CD1c-positive myeloid dendritic cell (primary cell): ENCODE measurements at regions not wholly inside any gene's neighbourhood (a gene's known extent, or its start where the extent isn't known, plus 50 kb on each side); places are given as distances from the start of the nearest gene placed in this dataset.
"Not testable (repeated sequence)": the region's sequence is repeated elsewhere in the genome, so short reads cannot be mapped to it uniquely, and the experiment has no call there.

Experiments used
- DNase-seq: peaks from one replicate; pipeline ENCODE4 v3.0.0-alpha.2; 2016; ENCODE audit errors: extremely low spot score

- no peak for DNase-seq
Observed at GRCh38 chr11:122022646-122023045, 93.4 kb downstream of the BLID start.

- no peak for DNase-seq
Observed at GRCh38 chr11:122020902-122021301, 95.1 kb downstream of the BLID start.

GRCh38 chr11:122019908-122020694 lies 95.9 kb downstream of the BLID start:
- no peak for DNase-seq

GRCh38 chr11:122007601-122008071 lies 108.4 kb downstream of the BLID start:
- peak; percentile 30 for DNase-seq

- no peak for DNase-seq
Observed at GRCh38 chr11:122004446-122004845, 111.6 kb downstream of the BLID start.

GRCh38 chr11:122002926-122003325 lies 113.1 kb downstream of the BLID start:
- DNase-seq = no peak

- DNase-seq = no peak
Observed at GRCh38 chr11:122002047-122002446, 114.0 kb downstream of the BLID start.

- no peak for DNase-seq
Observed at GRCh38 chr11:121999651-122000050, 116.4 kb downstream of the BLID start.

- DNase-seq = no peak
Observed at GRCh38 chr11:121996574-121996973, 119.4 kb downstream of the BLID start.

- no peak for DNase-seq
Observed at GRCh38 chr11:121983901-121984300, 132.1 kb downstream of the BLID start.

- DNase-seq = not testable (repeated sequence)
Observed at GRCh38 chr11:121977914-121978313, 138.1 kb downstream of the BLID start.

- no peak for DNase-seq
Observed at GRCh38 chr11:121968638-121969037, 147.4 kb downstream of the BLID start.

GRCh38 chr11:121967131-121967704 lies 148.8 kb downstream of the BLID start:
- DNase-seq = no peak

GRCh38 chr11:121965330-121965729 lies 150.7 kb downstream of the BLID start:
- DNase-seq = no peak

GRCh38 chr11:121964591-121964990 lies 151.4 kb downstream of the BLID start:
- no peak for DNase-seq

GRCh38 chr11:121963846-121964245 lies 152.2 kb downstream of the BLID start:
- DNase-seq = not testable (repeated sequence)

- DNase-seq = no peak
Observed at GRCh38 chr11:121961321-121961801, 154.7 kb downstream of the BLID start.

- no peak for DNase-seq
Observed at GRCh38 chr11:121958971-121959325, 157.1 kb downstream of the BLID start.

GRCh38 chr11:121958323-121958970 lies 157.6 kb downstream of the BLID start:
- DNase-seq = no peak

- no peak for DNase-seq
Observed at GRCh38 chr11:121953122-121953521, 162.9 kb downstream of the BLID start.

- DNase-seq = no peak
Observed at GRCh38 chr11:121950160-121950559, 165.9 kb downstream of the BLID start.

- no peak for DNase-seq
Observed at GRCh38 chr11:121946514-121946913, 169.5 kb downstream of the BLID start.
